K562 (cell line): ENCODE measurements at regions not wholly inside any gene's neighbourhood (a gene's known extent, or its start where the extent isn't known, plus 50 kb on each side); places are given as distances from the start of the nearest gene placed in this dataset.

Experiments
- ATAC-seq: fragments of 200-7000 bp; cut with Tn5 transposase; 3 replicates; pipeline ENCODE4 v1.9.1; 2020; ENCODE audit warnings: moderate library complexity
- BruUV-seq: library from RNA; stranded (reverse); fragments of 400-500 nt; replicated peaks from 2 replicates; lab custom pipeline; 2021; lab: Mats Ljungman, UMichigan
- CTCF ChIA-PET: fragments of 300-600 bp; formaldehyde crosslinking; extraction: SDS; loops from one replicate; lab custom pipeline; 2021; ENCODE audit warnings: low intra/inter-chr PET ratio; lab: Yijun Ruan, JAX
- POLR2A ChIA-PET: fragments of 300-600, 350-650 bp; sonication (Branson Sonifier 250); formaldehyde crosslinking; extraction: SDS; loops from one replicate; lab custom pipeline; 2021; ENCODE audit warnings: antibody characterized with exemption, inconsistent platforms; lab: Yijun Ruan, JAX
- DNase-seq, 4 experiments: peaks; one replicate each; pipeline versions ENCODE4 v3.0.0 to v3.0.0-alpha.2; 2011 to 2018; ENCODE audit warnings: low spot score in 3 of 4, mixed read lengths in 3 of 4; ENCODE audit errors: extremely low read depth in 1 of 4
- FAIRE-seq: peaks from 2 replicates; lab custom pipeline; 2011; peaks lifted over from hg19 to GRCh38; lab: Jason Lieb, UNC
- H2AFZ ChIP-seq: 2 replicates; pipeline ENCODE4 v1.6.0; 2011; ENCODE audit warnings: low read depth, low read length, control low read depth, inconsistent platforms
- H3K27ac ChIP-seq: fragments of 200-600 bp; 3 replicates; pipeline ENCODE4 v1.8.0; 2011; ENCODE audit warnings: low read depth, mild to moderate bottlenecking, control low read depth, inconsistent platforms, low read length, moderate library complexity, mixed read lengths; ENCODE audit errors: extremely low read depth
- H3K27me3 ChIP-seq, 2 experiments: fragments of 300-600 bp in 1 of 2; 2 replicates in 1 of 2; 3 replicates in 1 of 2; pipeline versions ENCODE4 v1.6.0 to v1.8.0; 2011; ENCODE audit warnings: inconsistent platforms in 2 of 2, low read length in 2 of 2, mild to moderate bottlenecking in 1 of 2, mixed read lengths in 1 of 2, moderate library complexity in 1 of 2; ENCODE audit not compliant: control insufficient read depth in 2 of 2, insufficient read depth in 2 of 2
- H3K36me3 ChIP-seq: fragments of 300-600 bp; 3 replicates; pipeline ENCODE4 v1.8.0; 2011; ENCODE audit warnings: mild to moderate bottlenecking, low read length, inconsistent platforms; ENCODE audit not compliant: control insufficient read depth, insufficient read depth
- H3K4me1 ChIP-seq, 2 experiments: fragments of 200-600 bp in 1 of 2; replicated peaks in 1 of 2; 2 replicates in 1 of 2; 3 replicates in 1 of 2; pipeline versions ENCODE4 v1.5.1 to v1.8.0; 2011; ENCODE audit warnings: inconsistent platforms in 2 of 2, low read length in 2 of 2, mild to moderate bottlenecking in 1 of 2, mixed read lengths in 1 of 2, moderate library complexity in 1 of 2; ENCODE audit not compliant: control insufficient read depth in 2 of 2, insufficient read depth in 2 of 2
- H3K4me2 ChIP-seq: 2 replicates; pipeline ENCODE4 v1.6.1; 2011; ENCODE audit warnings: low read length, control low read depth, inconsistent platforms, mixed read lengths; ENCODE audit not compliant: insufficient read depth
- H3K4me3 ChIP-seq: fragments of 200-600 bp; sonication (generic), shearing (Covaris generic); 2 replicates; pipeline ENCODE4 v1.5.1; 2016; ENCODE audit warnings: control low read depth, inconsistent platforms
- H3K79me2 ChIP-seq: fragments of 200-600 bp; 3 replicates; pipeline ENCODE4 v1.8.0; 2011; ENCODE audit warnings: low read length, inconsistent platforms; ENCODE audit not compliant: control insufficient read depth, insufficient read depth
- H3K9ac ChIP-seq, 2 experiments: 2 replicates each; pipeline versions ENCODE4 v1.6.0 to v1.6.1; 2011; ENCODE audit warnings: low read depth in 2 of 2, low read length in 2 of 2, control low read depth in 1 of 2, inconsistent platforms in 1 of 2, mild to moderate bottlenecking in 1 of 2, mixed read lengths in 1 of 2; ENCODE audit not compliant: insufficient read depth in 1 of 2
- H3K9me1 ChIP-seq: one replicate; pipeline ENCODE4 v1.6.0; 2011; ENCODE audit warnings: inconsistent platforms, mild to moderate bottlenecking, low read length, moderate library complexity; ENCODE audit not compliant: control insufficient read depth, insufficient read depth
- H3K9me3 ChIP-seq: replicated peaks from 2 replicates; pipeline ENCODE4 v1.5.1; 2011; ENCODE audit warnings: low read depth, low read length, inconsistent platforms; ENCODE audit not compliant: control insufficient read depth, insufficient read depth
- H4K20me1 ChIP-seq: replicated peaks from 2 replicates; pipeline ENCODE4 v1.6.1; 2011; ENCODE audit warnings: low read length, inconsistent platforms, mixed read lengths; ENCODE audit not compliant: control insufficient read depth, insufficient read depth
- FOXM1 ChIP-seq, 2 experiments: fragments of 450-650 bp in 1 of 2; sonication (generic) in 1 of 2; formaldehyde crosslinking in 1 of 2; IDR thresholded peaks; 2 replicates each; pipeline versions ENCODE4 v1.6.1 to v1.9.0; 2017 to 2022; ENCODE audit warnings: low read depth in 2 of 2, mild to moderate bottlenecking in 2 of 2, missing genetic modification reagents in 1 of 2, moderate library complexity in 1 of 2
- GATAD2B ChIP-seq: fragments of 450-650 bp; IDR thresholded peaks from 2 replicates; pipeline ENCODE4 v1.6.1; 2017; ENCODE audit warnings: mild to moderate bottlenecking, borderline replicate concordance
- GTF2A2 ChIP-seq: IDR thresholded peaks from 2 replicates; pipeline ENCODE4 v1.6.1; 2016; ENCODE audit warnings: mild to moderate bottlenecking, missing genetic modification characterization, missing compliant biosample characterization
- HNRNPK ChIP-seq: fragments of 200-400 bp; formaldehyde crosslinking; IDR thresholded peaks from one replicate; pipeline ENCODE4 v1.6.1; 2018; ENCODE audit warnings: mild to moderate bottlenecking, low read depth, low read length; ENCODE audit not compliant: poor library complexity, severe bottlenecking
- HNRNPL ChIP-seq: fragments of 200-400 bp; formaldehyde crosslinking; IDR thresholded peaks from 2 replicates; pipeline ENCODE4 v1.6.1; 2017; ENCODE audit warnings: low read depth, mild to moderate bottlenecking, low read length
- HNRNPUL1 ChIP-seq: fragments of 200-400 bp; formaldehyde crosslinking; IDR thresholded peaks from 2 replicates; pipeline ENCODE4 v1.6.1; 2017; ENCODE audit warnings: low read length
- JUND ChIP-seq, 2 experiments: IDR thresholded peaks; 2 replicates in 1 of 2; 3 replicates in 1 of 2; pipeline ENCODE4 v1.6.1; 2011; ENCODE audit warnings: borderline replicate concordance in 2 of 2, low read depth in 2 of 2, low read length in 2 of 2, improper control_type of control experiment in 1 of 2, missing biosample characterization in 1 of 2, missing genetic modification characterization in 1 of 2, missing genetic modification reagents in 1 of 2
- KLF6 ChIP-seq: fragments of 250-450 bp; sonication (Bioruptor Pico); IDR thresholded peaks from 2 replicates; pipeline ENCODE4 v1.4.0; 2020; ENCODE audit warnings: mild to moderate bottlenecking, moderate library complexity, borderline replicate concordance
- POLR2H ChIP-seq: IDR thresholded peaks from 2 replicates; pipeline ENCODE4 v1.6.1; 2016; ENCODE audit warnings: missing genetic modification characterization, low read depth, mild to moderate bottlenecking, control low read depth, missing compliant biosample characterization, moderate library complexity
- SMARCC2 ChIP-seq: fragments of 450-650 bp; IDR thresholded peaks from 2 replicates; pipeline ENCODE4 v1.6.1; 2017; ENCODE audit warnings: antibody characterized with exemption, moderate library complexity, mild to moderate bottlenecking, low read depth
- SMARCE1 ChIP-seq: fragments of 450-650 bp; IDR thresholded peaks from 2 replicates; pipeline ENCODE4 v1.7.1; 2016; ENCODE audit warnings: mild to moderate bottlenecking
- ZNF507 ChIP-seq: conservative IDR thresholded peaks from 2 replicates; pipeline ENCODE4 v1.6.1; 2017; ENCODE audit warnings: missing genetic modification characterization, missing compliant biosample characterization
- ZNF583 ChIP-seq: fragments of 250-450 bp; sonication (Bioruptor Pico); IDR thresholded peaks from 2 replicates; pipeline ENCODE4 v1.4.0; 2020
- ZNF766 ChIP-seq: fragments of 200-800 bp; sonication (Bioruptor generic); conservative IDR thresholded peaks from 2 replicates; pipeline ENCODE4 v1.6.1; 2016; ENCODE audit warnings: missing genetic modification characterization, missing compliant biosample characterization
- WGBS: fragments of 100-300 bp; shearing (Covaris generic); methylation state at CpG from one replicate; pipeline ENCODE4 v1.1.6; 2016; ENCODE audit warnings: low coverage, mixed read lengths; ENCODE audit not compliant: insufficient coverage; ENCODE audit errors: missing lambda C conversion rate; 5-methylcytosine and 5-hydroxymethylcytosine counted together
- in situ Hi-C: fragments of 300-500 bp; cut with MboI; formaldehyde crosslinking; loops from 4 replicates; pipeline ENCODE4 v1.15.0; 2018; ENCODE audit warnings: inconsistent platforms, mixed read lengths
- intact Hi-C: fragments of 100-400 bp; cut with micrococcal nuclease; formaldehyde crosslinking; loops from 2 replicates; pipeline ENCODE4 v1.14.2; 2022
- TF ChIP-seq, protein P1 (sequence below): fragments of 200-800 bp; sonication (Bioruptor generic); IDR thresholded peaks from 2 replicates; pipeline ENCODE4 v1.6.1; 2017; ENCODE audit warnings: missing genetic modification characterization, missing compliant biosample characterization
- TF ChIP-seq, protein P2 (sequence below): fragments of 250-450 bp; sonication (Bioruptor Pico); IDR thresholded peaks from 2 replicates; pipeline ENCODE4 v1.8.0; 2022; ENCODE audit warnings: moderate library complexity, mild to moderate bottlenecking, inconsistent platforms
- TF ChIP-seq, protein P3 (sequence below): fragments of 450-650 bp; formaldehyde crosslinking; IDR thresholded peaks from 2 replicates; pipeline ENCODE4 v1.4.0; 2022; ENCODE audit warnings: missing genetic modification characterization

DNA sequence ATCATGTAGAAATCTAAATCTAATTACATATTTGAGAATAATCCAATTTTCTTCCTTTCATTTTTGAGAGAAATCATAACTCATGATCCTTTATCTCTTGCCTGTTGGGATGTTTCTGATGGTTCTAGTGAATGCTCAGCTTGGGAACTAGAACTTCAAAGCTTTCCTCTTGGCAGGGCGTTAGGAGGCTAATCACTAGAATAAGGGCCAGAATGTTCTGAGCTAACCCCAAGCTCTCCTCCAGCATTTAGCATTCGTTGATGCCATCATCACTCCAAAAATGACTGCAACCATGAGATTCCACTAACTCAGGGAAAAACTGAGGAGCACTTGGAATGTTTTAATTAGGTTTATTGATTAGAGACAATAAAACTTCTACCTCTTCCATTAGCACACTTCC lies 93.9 kb upstream of the DPT start:
- Histone ChIP-seq H3K9me1 (no peaks in the 10 kb centered on the region), H3K36me3 (no peaks in the 10 kb centered on the region), H4K20me1 (no peaks in the 10 kb centered on the region), H3K4me3 (no peak overlapping the region), H3K4me1 (no peaks in the 10 kb centered on the region), H2AFZ (no peak overlapping the region), H3K79me2 (no peaks in the 10 kb centered on the region), H3K27ac (no peak overlapping the region), H3K9me3 (no peaks in the 10 kb centered on the region), H3K4me2 (no peak overlapping the region), H3K27me3 (no peaks in the 10 kb centered on the region; a peak in 1 of 5 replicates), H3K9ac (no peak overlapping the region)
- TF ChIP-seq, protein P1, sequence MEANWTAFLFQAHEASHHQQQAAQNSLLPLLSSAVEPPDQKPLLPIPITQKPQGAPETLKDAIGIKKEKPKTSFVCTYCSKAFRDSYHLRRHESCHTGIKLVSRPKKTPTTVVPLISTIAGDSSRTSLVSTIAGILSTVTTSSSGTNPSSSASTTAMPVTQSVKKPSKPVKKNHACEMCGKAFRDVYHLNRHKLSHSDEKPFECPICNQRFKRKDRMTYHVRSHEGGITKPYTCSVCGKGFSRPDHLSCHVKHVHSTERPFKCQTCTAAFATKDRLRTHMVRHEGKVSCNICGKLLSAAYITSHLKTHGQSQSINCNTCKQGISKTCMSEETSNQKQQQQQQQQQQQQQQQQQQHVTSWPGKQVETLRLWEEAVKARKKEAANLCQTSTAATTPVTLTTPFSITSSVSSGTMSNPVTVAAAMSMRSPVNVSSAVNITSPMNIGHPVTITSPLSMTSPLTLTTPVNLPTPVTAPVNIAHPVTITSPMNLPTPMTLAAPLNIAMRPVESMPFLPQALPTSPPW = no peak
- TF ChIP-seq GTF2A2 (no peak), SMARCE1 (no peak), FOXM1 (IDR thresholded peaks at IDR 0.05; ENCODE audit: low read depth) (no peak), FOXM1 (CRISPR knock-in tag; IDR thresholded peaks at IDR 0.05; ENCODE audit: low read depth) (no peak), ZNF507 (tag) (no peak), ZNF766 (CRISPR knock-in tag) (no peak), ZNF583 (CRISPR knock-in tag) (no peak), HNRNPUL1 (no peak), POLR2H (tag) (no peak), HNRNPL (no peak), JUND (IDR thresholded peaks at IDR 0.05; ENCODE audit: borderline replicate concordance, low read depth, low read length) (no peak), JUND (tag; IDR thresholded peaks at IDR 0.05; ENCODE audit: borderline replicate concordance, low read depth, low read length) (no peak), KLF6 (CRISPR knock-in tag) (no peak), GATAD2B (no peak), HNRNPK (no peak), SMARCC2 (no peak)
- TF ChIP-seq, protein P2, sequence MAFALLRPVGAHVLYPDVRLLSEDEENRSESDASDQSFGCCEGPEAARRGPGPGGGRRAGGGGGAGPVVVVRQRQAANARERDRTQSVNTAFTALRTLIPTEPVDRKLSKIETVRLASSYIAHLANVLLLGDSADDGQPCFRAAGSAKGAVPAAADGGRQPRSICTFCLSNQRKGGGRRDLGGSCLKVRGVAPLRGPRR (CRISPR knock-in tag) = no peak
- TF ChIP-seq, protein P3, sequence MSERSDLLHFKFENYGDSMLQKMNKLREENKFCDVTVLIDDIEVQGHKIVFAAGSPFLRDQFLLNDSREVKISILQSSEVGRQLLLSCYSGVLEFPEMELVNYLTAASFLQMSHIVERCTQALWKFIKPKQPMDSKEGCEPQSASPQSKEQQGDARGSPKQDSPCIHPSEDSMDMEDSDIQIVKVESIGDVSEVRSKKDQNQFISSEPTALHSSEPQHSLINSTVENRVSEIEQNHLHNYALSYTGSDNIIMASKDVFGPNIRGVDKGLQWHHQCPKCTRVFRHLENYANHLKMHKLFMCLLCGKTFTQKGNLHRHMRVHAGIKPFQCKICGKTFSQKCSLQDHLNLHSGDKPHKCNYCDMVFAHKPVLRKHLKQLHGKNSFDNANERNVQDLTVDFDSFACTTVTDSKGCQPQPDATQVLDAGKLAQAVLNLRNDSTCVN (CRISPR knock-in tag) = no peak
- FAIRE-seq = no peak
- WGBS = 5% methylated on average over 2 of the region's 2 CpGs
- DNase-seq = no peak
- intact Hi-C loops = no loop called here
- POLR2A ChIA-PET = no interaction called here
- CTCF ChIA-PET = no interaction called here
- BruUV-seq = no TSS peak
- in situ Hi-C loops = no loop called here
- ATAC-seq = no peak
